SK-N-MC (cell line): ENCODE measurements at regions not wholly inside any gene's neighbourhood (a gene's known extent, or its start where the extent isn't known, plus 50 kb on each side); places are given as distances from the start of the nearest gene placed in this dataset.

Experiments used
- EZH2 ChIP-seq: fragments of 200-600 bp; sonication (generic); IDR thresholded peaks from one replicate; pipeline ENCODE4 v1.6.1; 2017; ENCODE audit warnings: antibody characterized with exemption
- POLR2AphosphoS5 ChIP-seq: IDR thresholded peaks from 2 replicates; pipeline ENCODE4 v1.6.1; 2012; ENCODE audit warnings: mild to moderate bottlenecking, low read depth, low read length, borderline replicate concordance

GRCh38 chr6:140833408-140833807 lies 1299.3 kb upstream of the GJE1 start:
- no peak for TF ChIP-seq EZH2
- no peak for TF ChIP-seq POLR2AphosphoS5
